Activated T-helper 17 cell treated with anti-CD3 and anti-CD28 coated beads, Interleukin-2, amount 50 U/mL, for 72 hours (primary cell): ENCODE measurements at regions not wholly inside any gene's neighbourhood (a gene's known extent, or its start where the extent isn't known, plus 50 kb on each side); places are given as distances from the start of the nearest gene placed in this dataset.
"Not testable (repeated sequence)": the region's sequence is repeated elsewhere in the genome, so short reads cannot be mapped to it uniquely, and the experiment has no call there.

Source experiments
- ATAC-seq: fragments of 150-1000 bp; cut with Tn5 transposase; replicated peaks from 2 replicates; pipeline ENCODE4 v1.10.0; 2021; ENCODE audit warnings: mild to moderate bottlenecking, moderate library complexity
- H3K27ac Mint-ChIP-seq: one replicate; pipeline ENCODE4 v1.8.0; 2022; ENCODE audit warnings: mixed read lengths
- H3K27me3 Mint-ChIP-seq: one replicate; pipeline ENCODE4 v1.8.0; 2022; ENCODE audit warnings: mixed read lengths
- H3K36me3 Mint-ChIP-seq: one replicate; pipeline ENCODE4 v1.8.0; 2022; ENCODE audit warnings: low read depth, mild to moderate bottlenecking, mixed read lengths
- H3K4me1 Mint-ChIP-seq: one replicate; pipeline ENCODE4 v1.8.0; 2022; ENCODE audit warnings: mixed read lengths
- H3K4me3 Mint-ChIP-seq: one replicate; pipeline ENCODE4 v1.8.0; 2022; ENCODE audit warnings: mild to moderate bottlenecking, mixed read lengths
- H3K9me3 Mint-ChIP-seq: one replicate; pipeline ENCODE4 v1.8.0; 2022; ENCODE audit warnings: mixed read lengths

DNA sequence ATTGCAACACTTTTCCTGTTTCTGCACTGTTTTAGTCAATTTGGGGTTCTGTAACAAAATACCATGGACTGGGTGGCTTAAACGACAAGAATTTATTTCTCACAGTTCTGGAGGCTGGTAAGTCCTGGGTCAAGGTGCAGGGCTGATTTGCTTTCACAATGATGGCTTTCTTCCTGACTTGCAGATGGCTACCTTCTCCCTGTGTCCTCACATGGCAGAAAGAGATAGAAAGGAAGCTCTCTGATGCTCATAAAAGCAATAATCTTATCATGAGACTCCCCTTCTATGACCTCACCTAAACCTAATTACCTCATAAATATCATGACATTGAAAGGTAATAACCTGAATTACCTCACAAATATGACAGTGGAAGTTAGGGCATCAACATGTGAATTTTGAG, 511.5 kb upstream of the CITED2 start:
- Mint-ChIP-seq H3K4me3 (no peak overlapping the region), H3K27me3 (peaks cover 6% of the 10 kb centered on the region), H3K36me3 (no peaks in the 10 kb centered on the region), H3K9me3 (no peaks in the 10 kb centered on the region), H3K27ac (no peak overlapping the region), H3K4me1 (no peaks in the 10 kb centered on the region)
- no peak for ATAC-seq

DNA sequence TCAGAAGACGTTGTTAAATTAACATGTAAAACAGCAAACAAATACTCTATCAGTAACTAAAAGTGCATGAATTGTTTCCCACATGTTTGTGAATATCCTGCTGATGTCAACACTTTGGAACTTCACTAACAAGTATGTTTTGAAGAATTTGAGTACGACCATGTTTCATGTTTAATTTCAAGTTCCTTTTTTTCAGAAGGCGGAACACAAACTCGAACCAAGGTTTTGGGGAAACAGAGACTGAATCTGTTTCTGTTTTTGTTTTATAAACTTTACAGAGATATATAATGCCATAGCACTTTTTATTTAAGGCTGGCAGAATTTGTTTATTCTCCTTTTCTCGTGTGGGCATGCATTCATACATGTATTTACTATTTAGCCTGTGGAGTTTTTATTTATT, 509.3 kb upstream of the CITED2 start:
- Mint-ChIP-seq H3K27me3 (peaks cover 4% of the 10 kb centered on the region), H3K27ac (no peak overlapping the region), H3K36me3 (no peaks in the 10 kb centered on the region), H3K4me1 (no peaks in the 10 kb centered on the region), H3K9me3 (no peaks in the 10 kb centered on the region), H3K4me3 (no peak overlapping the region)
- ATAC-seq: no peak

DNA sequence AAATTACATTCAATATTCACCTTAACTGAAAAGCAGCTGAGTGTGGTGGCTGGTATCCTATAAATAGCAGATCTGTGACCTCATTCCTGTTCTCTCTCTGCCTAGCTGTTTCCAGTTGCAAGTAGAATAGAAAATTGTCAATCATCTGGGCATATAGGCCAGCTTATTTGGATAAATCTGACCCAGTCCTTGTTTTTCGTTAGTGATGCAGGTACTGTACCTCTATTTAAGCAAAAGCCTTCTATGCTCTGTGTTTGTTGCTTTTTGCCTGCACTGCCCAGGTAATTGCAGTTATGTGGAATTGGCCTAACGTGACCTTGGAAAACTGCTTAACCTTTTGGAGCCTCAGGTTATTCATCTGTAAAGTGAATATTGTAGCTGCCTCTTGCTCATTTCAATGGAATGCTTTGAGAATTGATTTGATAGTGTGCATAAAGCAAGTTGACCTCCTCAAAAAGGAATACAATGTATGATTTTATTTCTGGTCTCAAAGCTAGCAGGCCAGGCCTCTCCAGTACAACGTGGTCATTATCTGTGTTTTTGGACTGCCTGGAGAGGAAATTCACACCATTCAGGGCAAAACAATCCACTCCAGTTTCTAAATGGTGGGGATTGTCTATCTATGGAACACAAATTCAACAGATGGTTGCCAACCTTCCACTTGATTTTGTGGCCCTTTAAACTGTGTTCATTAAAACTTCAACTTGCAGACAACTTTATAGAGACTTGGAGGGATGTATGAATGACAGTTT, 508.7 kb upstream of the CITED2 start:
- H3K27me3 Mint-ChIP-seq: no peaks in the 10 kb centered on the region
- no peak for ATAC-seq

DNA sequence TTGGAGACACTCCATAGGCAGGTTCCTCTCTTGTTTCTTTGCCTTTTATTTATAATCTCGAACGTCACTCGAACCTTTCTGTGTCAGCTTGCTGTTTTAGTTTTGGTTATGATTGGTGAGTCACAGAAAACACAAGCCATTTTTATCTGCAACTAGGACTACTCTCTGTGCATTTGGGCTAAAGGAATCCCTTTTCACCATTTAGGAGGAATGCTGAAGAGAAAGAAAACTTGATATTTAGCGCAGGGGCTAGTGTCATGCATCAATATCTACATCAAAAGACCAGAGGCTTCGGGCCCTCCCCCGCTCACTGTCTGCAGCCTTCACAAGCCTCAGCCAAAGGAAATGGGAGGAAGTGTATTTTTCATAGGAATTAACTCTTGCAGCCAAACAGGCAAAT, 507.8 kb upstream of the CITED2 start:
- no peak for ATAC-seq
- Mint-ChIP-seq H3K27ac (no peak overlapping the region), H3K4me3 (no peak overlapping the region), H3K9me3 (no peaks in the 10 kb centered on the region), H3K27me3 (no peaks in the 10 kb centered on the region), H3K4me1 (no peaks in the 10 kb centered on the region), H3K36me3 (no peaks in the 10 kb centered on the region)

More for the DNA sequence above, 508.7 kb upstream of the CITED2 start:
- Mint-ChIP-seq H3K36me3 (no peaks in the 10 kb centered on the region), H3K4me1 (no peaks in the 10 kb centered on the region), H3K27ac (no peak overlapping the region), H3K4me3 (no peak overlapping the region), H3K9me3 (no peaks in the 10 kb centered on the region)

GRCh38 chr6:139881728-139882211, 507.3 kb upstream of the CITED2 start:
- H3K9me3 Mint-ChIP-seq: no peaks in the 10 kb centered on the region
- H3K36me3 Mint-ChIP-seq: no peaks in the 10 kb centered on the region
- no peak overlapping the region for H3K4me3 Mint-ChIP-seq
- H3K27ac Mint-ChIP-seq: no peak overlapping the region
- ATAC-seq: no peak
- no peaks in the 10 kb centered on the region for H3K27me3 Mint-ChIP-seq
- no peaks in the 10 kb centered on the region for H3K4me1 Mint-ChIP-seq

DNA sequence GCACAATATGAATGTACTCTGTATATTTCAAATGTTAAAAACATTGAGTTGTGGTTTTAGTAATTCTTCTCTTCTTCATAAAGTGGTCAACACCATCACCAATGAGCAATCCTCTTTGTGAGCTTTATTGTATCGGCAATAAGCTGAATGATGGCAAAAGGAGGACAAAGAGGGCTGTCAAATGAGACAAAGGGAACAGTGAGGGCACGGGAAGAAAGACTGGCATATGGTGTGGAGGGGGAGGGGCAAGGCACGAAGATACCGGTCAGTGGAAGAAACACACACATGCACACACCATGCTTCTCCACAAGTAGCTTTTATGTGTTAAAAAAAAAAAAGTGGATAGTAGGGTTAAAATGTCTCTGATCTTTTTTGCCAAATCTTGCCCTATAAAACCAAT, 506.8 kb upstream of the CITED2 start:
- Mint-ChIP-seq H3K4me3 (no peak overlapping the region), H3K9me3 (no peaks in the 10 kb centered on the region), H3K27ac (no peak overlapping the region), H3K4me1 (no peaks in the 10 kb centered on the region), H3K36me3 (no peaks in the 10 kb centered on the region), H3K27me3 (no peaks in the 10 kb centered on the region)
- ATAC-seq: no peak

GRCh38 chr6:139879823-139880356, 505.4 kb upstream of the CITED2 start:
- ATAC-seq: no peak
- H3K27ac Mint-ChIP-seq: no peak overlapping the region
- no peaks in the 10 kb centered on the region for H3K9me3 Mint-ChIP-seq
- H3K4me1 Mint-ChIP-seq: no peaks in the 10 kb centered on the region
- H3K4me3 Mint-ChIP-seq: no peak overlapping the region
- H3K36me3 Mint-ChIP-seq: no peaks in the 10 kb centered on the region
- peaks cover 3% of the 10 kb centered on the region for H3K27me3 Mint-ChIP-seq

GRCh38 chr6:139879241-139879640, 504.8 kb upstream of the CITED2 start:
- not testable (repeated sequence) for H3K4me1 Mint-ChIP-seq, H3K27ac Mint-ChIP-seq, H3K4me3 Mint-ChIP-seq, H3K9me3 Mint-ChIP-seq, H3K36me3 Mint-ChIP-seq, ATAC-seq, H3K27me3 Mint-ChIP-seq

DNA sequence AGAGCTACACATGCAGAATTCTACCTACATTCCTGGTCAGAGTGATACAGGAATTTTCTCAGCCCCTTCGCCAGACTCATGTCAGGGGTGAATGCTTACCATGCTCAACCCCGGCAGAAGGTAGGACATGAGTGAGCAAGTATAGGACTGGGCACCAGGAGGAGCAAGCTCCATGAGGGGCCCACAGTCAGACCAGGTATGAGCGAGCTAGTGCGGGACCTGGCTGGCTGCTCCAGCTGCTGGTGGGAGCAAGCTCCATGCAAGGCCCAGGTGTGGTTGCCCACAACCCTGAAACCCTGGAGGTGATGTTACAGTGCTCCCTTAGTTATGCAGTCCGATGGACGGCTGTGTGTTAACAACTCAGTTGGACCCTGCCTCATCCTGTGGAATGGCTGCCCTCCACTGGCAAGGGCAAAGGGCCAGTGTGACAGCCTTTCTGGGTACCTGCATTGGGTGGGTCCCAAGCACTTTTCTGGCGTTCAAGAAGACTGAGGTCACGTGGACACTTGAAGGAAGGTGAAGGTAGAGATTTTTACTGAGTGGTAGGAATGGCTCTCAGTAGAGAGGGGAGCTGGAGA, 503.5 kb upstream of the CITED2 start:
- no peaks in the 10 kb centered on the region for H3K4me1 Mint-ChIP-seq
- no peaks in the 10 kb centered on the region for H3K36me3 Mint-ChIP-seq
- no peak overlapping the region for H3K27ac Mint-ChIP-seq
- no peak overlapping the region for H3K4me3 Mint-ChIP-seq
- H3K9me3 Mint-ChIP-seq: no peaks in the 10 kb centered on the region
- H3K27me3 Mint-ChIP-seq: peaks cover 3% of the 10 kb centered on the region
- ATAC-seq: no peak

DNA sequence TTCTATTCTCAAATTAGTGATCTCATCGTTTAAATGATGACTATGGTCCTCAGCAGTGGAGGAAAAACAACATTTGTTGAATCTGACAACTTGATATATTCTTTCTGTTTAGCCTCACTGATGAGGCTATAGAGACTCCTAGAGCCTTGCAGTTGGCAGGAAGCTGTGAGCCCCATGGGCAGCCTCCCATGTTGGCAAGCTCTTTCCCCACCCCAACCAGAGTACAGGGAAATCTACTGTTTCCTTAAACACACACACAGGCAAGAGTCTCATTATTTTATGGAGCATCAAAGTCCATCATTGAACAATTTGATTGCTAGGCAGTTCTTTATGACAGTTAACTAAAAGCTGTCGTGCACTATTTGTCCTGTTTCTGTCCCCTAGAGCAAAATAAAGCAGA, 498.2 kb upstream of the CITED2 start:
- H3K9me3 Mint-ChIP-seq: no peaks in the 10 kb centered on the region
- no peak for ATAC-seq
- no peaks in the 10 kb centered on the region for H3K4me1 Mint-ChIP-seq
- H3K27ac Mint-ChIP-seq: no peak overlapping the region
- H3K36me3 Mint-ChIP-seq: no peaks in the 10 kb centered on the region
- H3K27me3 Mint-ChIP-seq: peaks cover 3% of the 10 kb centered on the region
- H3K4me3 Mint-ChIP-seq: no peak overlapping the region

- ATAC-seq: no peak
- Mint-ChIP-seq H3K36me3 (no peaks in the 10 kb centered on the region), H3K9me3 (no peaks in the 10 kb centered on the region), H3K4me3 (no peak overlapping the region), H3K27ac (no peak overlapping the region), H3K4me1 (no peaks in the 10 kb centered on the region), H3K27me3 (peaks cover 3% of the 10 kb centered on the region)
Measured at GRCh38 chr6:139871803-139872510, 497.5 kb upstream of the CITED2 start.

GRCh38 chr6:139871165-139871710, 496.8 kb upstream of the CITED2 start:
- no peak overlapping the region for H3K27ac Mint-ChIP-seq
- H3K27me3 Mint-ChIP-seq: peaks cover 3% of the 10 kb centered on the region
- H3K4me1 Mint-ChIP-seq: no peaks in the 10 kb centered on the region
- no peaks in the 10 kb centered on the region for H3K9me3 Mint-ChIP-seq
- no peaks in the 10 kb centered on the region for H3K36me3 Mint-ChIP-seq
- ATAC-seq: no peak
- H3K4me3 Mint-ChIP-seq: no peak overlapping the region

DNA sequence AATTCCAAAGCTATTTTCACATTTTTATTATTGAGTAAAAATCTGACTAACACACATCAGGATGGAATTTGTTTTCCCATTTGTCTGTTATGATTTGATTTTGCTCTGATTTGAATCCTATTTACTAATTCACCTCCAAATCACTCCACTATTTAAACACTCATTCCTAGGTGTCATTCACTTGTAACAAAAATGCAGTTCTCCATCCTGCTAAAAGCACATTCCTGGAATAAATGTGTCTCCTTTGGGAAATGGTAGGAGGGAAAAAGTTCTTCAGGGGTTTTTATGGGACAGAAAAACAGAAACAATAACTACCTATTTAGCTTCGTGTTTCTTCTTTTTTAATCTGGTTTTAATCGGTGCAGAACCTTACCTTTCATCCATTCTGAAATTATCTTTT, 494.1 kb upstream of the CITED2 start:
- H3K27me3 Mint-ChIP-seq: no peaks in the 10 kb centered on the region
- H3K9me3 Mint-ChIP-seq: no peaks in the 10 kb centered on the region
- H3K27ac Mint-ChIP-seq: no peak overlapping the region
- no peaks in the 10 kb centered on the region for H3K4me1 Mint-ChIP-seq
- H3K36me3 Mint-ChIP-seq: no peaks in the 10 kb centered on the region
- ATAC-seq: no peak
- H3K4me3 Mint-ChIP-seq: no peak overlapping the region

DNA sequence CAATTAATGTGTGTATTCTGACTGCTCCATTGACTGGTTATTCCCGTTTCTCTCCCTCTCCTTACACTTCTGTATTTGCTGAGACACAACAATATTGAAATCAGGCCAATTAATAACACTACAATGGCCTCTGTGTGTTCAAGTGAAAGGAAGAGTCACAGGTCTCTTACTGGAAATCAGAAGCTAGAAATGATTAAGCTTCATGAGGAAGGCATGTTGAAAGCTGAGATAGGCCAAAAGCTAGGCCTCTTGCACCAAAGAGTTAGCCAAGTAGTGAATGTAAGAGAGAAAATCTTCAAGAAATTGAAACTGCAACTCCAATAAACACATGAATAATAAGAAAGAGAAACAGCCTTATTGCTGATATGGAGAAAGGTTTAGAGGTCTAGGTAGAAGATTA, 489.5 kb upstream of the CITED2 start:
- H3K36me3 Mint-ChIP-seq: no peaks in the 10 kb centered on the region
- ATAC-seq: peak; percentile 26
- H3K9me3 Mint-ChIP-seq: no peaks in the 10 kb centered on the region
- no peaks in the 10 kb centered on the region for H3K4me1 Mint-ChIP-seq
- no peak overlapping the region for H3K27ac Mint-ChIP-seq
- no peak overlapping the region for H3K4me3 Mint-ChIP-seq
- H3K27me3 Mint-ChIP-seq: no peaks in the 10 kb centered on the region

- Mint-ChIP-seq H3K27ac (no peak overlapping the region), H3K27me3 (no peaks in the 10 kb centered on the region), H3K4me1 (no peaks in the 10 kb centered on the region), H3K9me3 (no peaks in the 10 kb centered on the region), H3K36me3 (no peaks in the 10 kb centered on the region), H3K4me3 (no peak overlapping the region)
- ATAC-seq: no peak
Measured at GRCh38 chr6:139863346-139863745, 488.9 kb upstream of the CITED2 start.
